GM18909 (cell line): ENCODE measurements at regions not wholly inside any gene's neighbourhood (a gene's known extent, or its start where the extent isn't known, plus 50 kb on each side); places are given as distances from the start of the nearest gene placed in this dataset.
"Not testable (repeated sequence)": the region's sequence is repeated elsewhere in the genome, so short reads cannot be mapped to it uniquely, and the experiment has no call there.

Source experiments
- ATAC-seq: cut with Tn5 transposase; IDR thresholded peaks from one replicate; pipeline ENCODE4 v1.9.1; 2021; ENCODE audit warnings: mild to moderate bottlenecking; ENCODE audit not compliant: unreplicated experiment, poor library complexity

GRCh38 chr10:3662775-3663174, 122.2 kb downstream of the KLF6 start:
- no peak for ATAC-seq

DNA sequence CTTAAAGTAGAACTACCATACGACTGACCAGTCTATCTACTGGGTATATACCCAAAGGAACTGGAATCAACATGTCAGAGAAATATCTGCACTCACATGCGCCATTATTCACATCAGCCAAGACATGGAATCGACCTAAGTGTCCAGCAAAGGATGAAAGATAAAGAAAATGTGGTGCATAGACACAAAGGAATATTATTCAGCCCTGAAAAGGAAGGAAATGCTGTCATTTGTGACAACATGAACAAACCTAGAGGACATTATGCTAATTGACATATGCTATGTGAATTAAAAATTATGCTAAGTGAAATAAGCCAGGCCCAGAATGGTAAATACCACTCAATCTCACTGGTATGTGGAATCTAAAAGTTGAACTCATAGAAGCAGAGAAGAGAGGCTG, 123.7 kb downstream of the KLF6 start:
- ATAC-seq: no peak

- ATAC-seq: no peak
Observed at GRCh38 chr10:3660753-3661152, 124.3 kb downstream of the KLF6 start.

DNA sequence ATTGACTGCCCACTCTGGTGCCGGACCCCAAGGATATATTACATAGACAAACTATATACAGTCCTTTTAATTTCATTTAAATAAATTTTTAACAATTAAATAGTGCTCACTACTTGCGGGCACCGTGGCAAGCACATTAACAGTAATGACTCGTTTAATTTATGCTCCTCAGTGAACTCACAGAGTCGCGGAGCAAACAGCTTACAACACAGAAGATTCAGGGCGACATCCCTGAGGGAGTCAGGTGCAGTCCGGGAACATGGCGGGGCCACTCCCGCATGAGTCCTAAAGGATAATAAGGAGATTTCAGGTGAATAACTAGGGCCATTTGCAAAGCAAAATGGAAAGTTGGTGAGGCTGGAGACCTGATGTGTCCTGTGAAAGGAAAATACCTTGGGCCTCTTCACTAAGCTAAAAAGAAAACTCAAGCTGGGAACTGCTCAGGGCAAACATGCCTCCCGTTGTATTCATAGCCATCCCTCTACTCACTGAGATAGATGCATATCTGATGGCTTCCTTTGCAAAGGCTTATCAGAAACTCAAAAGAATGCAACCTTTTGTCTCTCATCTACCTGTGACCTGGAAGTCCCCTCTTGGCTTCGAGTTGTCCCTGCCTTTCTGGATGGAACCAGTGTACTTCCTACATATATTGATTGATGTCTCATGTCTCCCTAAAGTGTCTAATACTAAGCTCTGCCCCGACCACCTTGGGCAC, 125.6 kb downstream of the KLF6 start:
- ATAC-seq: no peak

DNA sequence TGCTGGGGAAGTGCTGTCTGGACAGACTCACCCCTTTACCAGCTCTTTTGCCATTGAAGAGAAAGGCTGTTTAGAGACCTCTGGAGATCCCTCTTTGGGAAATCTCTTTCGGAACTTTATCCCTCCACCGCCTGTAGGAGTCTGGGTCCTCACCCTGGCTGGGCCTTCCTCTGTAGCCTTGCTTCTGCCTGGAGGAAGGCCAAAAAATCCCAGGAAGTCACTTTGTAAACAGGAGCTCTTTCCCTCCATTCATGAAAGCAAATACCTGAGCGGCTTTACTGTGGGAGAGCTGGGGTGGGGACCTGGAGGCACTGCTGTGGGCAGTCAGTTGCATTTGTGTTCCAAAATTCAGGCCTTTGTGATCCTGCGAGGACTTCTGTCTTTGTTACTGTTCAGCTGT, 126.2 kb downstream of the KLF6 start:
- no peak for ATAC-seq

- no peak for ATAC-seq
Observed at GRCh38 chr10:3656214-3656613, 128.8 kb downstream of the KLF6 start.

DNA sequence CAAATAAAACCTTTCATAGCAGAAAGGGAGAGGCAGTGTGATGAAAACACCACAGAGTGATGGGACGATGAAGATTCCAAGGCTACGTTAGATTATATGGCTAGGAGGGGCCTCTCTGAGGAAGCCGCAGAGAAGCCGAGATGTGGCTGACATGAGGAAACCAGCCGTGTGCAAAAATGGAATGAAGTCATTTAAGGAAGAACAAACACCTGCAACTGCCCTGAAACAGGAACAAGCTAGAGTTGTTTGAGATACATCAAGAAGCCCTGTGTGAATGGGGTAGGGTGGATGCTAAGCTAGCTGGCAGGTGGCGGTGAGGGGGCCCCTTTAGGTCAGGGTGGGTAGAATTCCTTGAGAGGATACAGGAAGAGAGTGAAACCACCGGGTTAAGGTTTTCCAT, 129.5 kb downstream of the KLF6 start:
- ATAC-seq: no peak

GRCh38 chr10:3654980-3655379, 130.0 kb downstream of the KLF6 start:
- no peak for ATAC-seq

DNA sequence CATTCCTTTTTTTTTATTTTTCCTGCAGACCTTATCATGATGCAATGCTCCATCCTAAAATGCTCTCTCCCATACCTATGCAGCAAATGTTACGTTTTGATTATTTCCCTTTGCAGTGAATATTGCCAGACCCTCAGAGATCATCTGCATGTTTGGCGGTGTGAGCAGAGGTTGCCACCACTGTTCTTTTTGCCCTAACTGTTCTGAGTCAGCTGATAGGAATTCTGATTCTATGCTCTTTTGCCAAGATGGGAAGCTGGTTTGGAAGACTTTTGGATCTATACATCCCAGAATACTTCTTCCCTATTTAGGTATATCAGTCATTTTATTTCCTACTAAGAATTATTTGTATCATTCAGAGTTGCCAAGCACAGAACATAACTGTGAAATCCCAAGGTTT, 130.5 kb downstream of the KLF6 start:
- ATAC-seq: no peak

- ATAC-seq: not testable (repeated sequence)
Observed at GRCh38 chr10:3653303-3653702, 131.7 kb downstream of the KLF6 start.

DNA sequence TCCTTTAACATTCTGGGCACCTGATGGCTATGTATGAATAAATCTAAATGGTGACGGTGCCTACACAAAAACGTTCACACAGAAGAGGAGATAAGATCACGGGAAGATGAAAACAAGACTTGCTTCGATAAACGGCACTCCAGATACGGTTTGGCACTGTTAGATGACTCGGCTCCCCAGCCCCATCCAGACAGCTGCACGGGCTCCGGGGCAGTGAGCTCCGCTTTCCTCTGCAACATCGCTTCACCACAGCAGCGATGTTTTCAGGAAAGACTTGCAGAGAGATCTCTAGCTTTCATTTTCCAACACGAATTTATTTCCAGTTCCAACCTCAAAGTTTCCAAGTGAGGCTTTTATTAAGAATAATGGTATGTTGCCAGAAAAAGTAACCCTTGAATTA, 132.1 kb downstream of the KLF6 start:
- ATAC-seq: no peak

DNA sequence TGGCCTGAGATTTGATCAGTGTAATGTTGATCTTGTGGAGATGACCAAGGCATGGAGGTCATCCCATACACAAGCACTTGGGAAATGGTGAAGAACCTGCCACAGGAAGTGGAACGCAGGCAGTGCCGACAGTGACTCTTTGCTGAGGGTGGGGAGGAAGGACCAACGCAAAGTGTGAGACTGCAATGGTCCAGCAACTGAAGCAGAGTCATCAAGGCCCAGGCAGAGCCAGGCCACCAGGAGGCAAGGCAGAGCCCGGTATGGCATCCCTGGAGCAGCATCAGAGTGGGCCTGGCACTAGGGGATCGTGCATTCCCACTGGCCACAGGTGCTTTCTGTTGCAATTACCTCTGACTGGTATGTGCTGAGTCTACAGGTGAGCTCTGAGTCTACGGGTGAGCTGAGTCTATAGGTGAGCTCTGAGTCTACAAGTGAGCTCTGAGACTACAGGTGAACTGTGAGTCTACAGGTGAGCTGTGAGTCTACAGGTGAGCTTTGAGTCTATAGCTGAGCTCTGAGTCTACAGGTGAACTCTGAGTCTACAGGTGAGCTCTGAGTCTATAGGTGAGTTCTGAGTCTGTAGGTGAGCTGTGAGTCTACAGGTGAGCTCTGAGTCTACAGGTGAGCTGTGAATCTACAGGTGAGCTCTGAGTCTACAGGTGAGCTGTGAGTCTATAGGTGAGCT, 132.9 kb downstream of the KLF6 start:
- no peak for ATAC-seq

- ATAC-seq: no peak
Observed at GRCh38 chr10:3648576-3648975, 136.4 kb downstream of the KLF6 start.

DNA sequence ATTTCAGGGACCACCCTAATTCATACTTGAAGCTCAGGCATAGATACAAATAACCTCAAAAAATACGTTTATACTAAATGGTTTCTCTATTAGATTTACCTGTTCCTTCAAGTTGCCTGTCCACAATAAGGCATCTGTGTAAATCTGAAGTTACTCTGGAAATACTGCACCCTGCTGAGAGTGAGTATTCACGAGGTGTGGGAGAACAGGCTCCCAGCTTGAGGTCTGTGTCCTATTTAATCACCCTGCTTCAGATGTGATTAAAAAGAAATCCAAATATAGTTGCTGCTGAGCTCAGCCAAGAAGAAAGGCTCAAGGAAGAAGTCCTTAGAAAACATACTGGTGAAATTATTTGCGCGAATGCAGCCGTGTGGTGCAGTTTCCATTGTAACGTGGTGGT, 136.8 kb downstream of the KLF6 start:
- no peak for ATAC-seq

DNA sequence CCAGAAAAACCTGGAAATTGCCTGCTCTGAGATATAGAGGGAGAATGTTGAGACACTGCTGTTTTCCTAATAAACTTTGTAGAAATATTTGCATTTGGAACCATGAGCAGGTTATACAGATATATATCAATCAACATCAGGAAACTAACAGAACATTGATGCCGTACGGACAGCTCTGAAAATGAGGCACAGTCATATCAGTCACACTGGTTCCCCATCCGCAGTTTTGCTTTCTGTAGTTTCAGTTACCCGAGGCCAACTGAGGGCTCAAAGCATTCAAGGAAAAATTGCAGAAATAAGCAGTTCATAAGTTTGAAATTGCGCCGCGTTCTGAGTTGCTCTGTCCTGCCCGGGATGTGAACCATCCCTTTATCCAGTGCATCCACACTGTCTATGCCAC, 137.9 kb downstream of the KLF6 start:
- ATAC-seq: no peak

GRCh38 chr10:3645406-3645805, 139.6 kb downstream of the KLF6 start:
- ATAC-seq: no peak

DNA sequence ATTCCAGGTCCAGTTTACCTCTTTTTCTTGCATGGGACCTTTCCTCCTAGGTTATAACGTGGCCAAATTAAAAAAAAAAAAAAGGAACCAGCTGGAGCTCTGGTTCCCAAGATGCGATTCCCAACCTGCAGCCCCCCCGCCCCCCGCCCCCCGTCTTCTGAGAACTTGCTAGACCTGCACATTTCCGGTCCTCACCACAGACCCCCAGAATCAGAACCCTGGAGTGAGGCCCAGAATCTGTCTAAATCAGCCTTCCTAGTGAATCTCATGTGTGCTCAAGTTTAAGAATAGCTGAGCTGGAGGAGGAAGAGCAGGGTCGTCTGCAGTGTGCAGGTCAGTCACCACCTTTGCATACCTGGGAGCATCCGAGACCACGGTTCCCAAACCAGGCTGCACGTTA, 144.2 kb downstream of the KLF6 start:
- ATAC-seq: no peak

DNA sequence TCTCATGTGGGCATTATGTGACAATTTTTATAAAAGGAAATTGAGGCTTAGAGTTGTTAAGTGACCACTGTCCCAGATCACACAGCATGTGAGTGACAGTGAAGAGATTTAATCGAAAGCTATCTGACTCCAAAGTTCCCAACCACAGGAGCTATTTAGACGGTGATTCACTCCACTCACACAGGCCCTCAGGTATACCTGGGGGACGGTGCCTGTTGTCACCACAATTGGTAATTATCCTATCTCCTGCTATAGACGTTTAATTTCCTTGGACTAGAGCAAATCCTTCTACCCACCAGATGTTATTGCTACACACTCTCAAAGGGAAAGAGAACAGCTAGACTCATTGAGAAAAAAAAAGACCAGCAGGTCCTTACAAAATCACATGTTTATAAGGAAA, 145.5 kb downstream of the KLF6 start:
- ATAC-seq: no peak

GRCh38 chr10:3636356-3637181, 148.4 kb downstream of the KLF6 start:
- no peak for ATAC-seq

DNA sequence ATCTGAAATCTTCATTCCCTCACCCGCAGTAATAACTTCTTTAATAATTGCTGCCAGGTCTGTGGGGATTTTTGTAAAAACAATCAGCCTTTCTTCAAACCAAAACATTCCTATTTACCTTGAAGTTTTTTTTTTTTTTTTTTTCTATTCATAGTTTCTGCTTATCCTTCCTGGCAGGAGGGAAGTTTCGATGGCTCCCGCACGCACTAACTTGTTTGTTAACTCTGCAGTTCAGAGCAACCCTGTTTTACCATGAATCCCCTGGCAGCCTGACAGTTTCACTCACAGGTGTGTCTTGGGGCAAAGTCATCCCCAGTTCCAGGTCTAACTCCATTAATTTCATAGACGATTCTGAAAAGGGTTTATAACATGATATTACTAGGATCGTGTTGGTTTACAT, 149.3 kb downstream of the KLF6 start:
- ATAC-seq: no peak

DNA sequence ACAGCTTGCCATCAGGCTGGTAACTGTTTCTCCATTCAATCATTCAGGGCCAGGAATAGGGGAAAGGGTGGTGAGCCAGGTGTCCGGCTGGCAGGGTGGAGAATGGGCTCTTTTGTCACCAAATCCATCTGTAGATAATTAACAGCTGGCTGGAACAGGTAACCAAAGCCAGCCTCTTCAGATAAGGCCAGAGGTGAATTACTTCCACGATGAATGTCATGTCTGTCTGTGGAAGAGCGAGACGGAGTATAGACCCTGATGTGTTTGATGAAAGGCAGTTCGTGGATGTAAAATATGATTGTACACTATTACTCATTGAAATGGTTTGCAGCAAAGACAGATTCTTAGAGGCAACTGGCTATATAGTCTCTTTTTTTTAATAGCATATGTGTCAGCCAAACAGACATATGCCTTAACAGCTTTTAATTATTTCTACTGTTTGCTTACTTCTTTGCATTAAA, 149.8 kb downstream of the KLF6 start:
- no peak for ATAC-seq
